Left ventricle myocardium inferior (tissue), 1 donor: ENCODE measurements at regions not wholly inside any gene's neighbourhood (a gene's known extent, or its start where the extent isn't known, plus 50 kb on each side); places are given as distances from the start of the nearest gene placed in this dataset.
"Not testable (repeated sequence)": the region's sequence is repeated elsewhere in the genome, so short reads cannot be mapped to it uniquely, and the experiment has no call there.

Source experiments
- DNase-seq: peaks from one replicate; pipeline ENCODE4 v3.0.0-alpha.2; 2020
- H3K27ac ChIP-seq: fragments of 200-600 bp; replicated peaks from 2 replicates; pipeline ENCODE4 v1.8.0; 2021
- H3K27me3 ChIP-seq: fragments of 200-600 bp; 2 replicates; pipeline ENCODE4 v1.8.0; 2021; ENCODE audit warnings: low read depth
- H3K36me3 ChIP-seq: fragments of 200-600 bp; 2 replicates; pipeline ENCODE4 v1.8.0; 2021
- H3K4me1 ChIP-seq: fragments of 200-600 bp; 2 replicates; pipeline ENCODE4 v1.8.0; 2021
- H3K4me3 ChIP-seq: fragments of 200-600 bp; 2 replicates; pipeline ENCODE4 v1.8.0; 2021; ENCODE audit warnings: mild to moderate bottlenecking, moderate library complexity
- H3K9me3 ChIP-seq: fragments of 200-600 bp; replicated peaks from 2 replicates; pipeline ENCODE4 v1.8.0; 2021
- intact Hi-C: fragments of 100-400 bp; cut with micrococcal nuclease; formaldehyde crosslinking; loops from one replicate; pipeline ENCODE4 v1.11.0; 2022
- TF ChIP-seq, protein P1 (sequence below): fragments of 200-600 bp; IDR thresholded peaks from 2 replicates; pipeline ENCODE4 v1.8.0; 2021; ENCODE audit warnings: antibody characterized with exemption, mild to moderate bottlenecking, borderline replicate concordance
- donor health status: DM: no; HTN: yes; CAD: no; lungs with severe emphysema.

DNA sequence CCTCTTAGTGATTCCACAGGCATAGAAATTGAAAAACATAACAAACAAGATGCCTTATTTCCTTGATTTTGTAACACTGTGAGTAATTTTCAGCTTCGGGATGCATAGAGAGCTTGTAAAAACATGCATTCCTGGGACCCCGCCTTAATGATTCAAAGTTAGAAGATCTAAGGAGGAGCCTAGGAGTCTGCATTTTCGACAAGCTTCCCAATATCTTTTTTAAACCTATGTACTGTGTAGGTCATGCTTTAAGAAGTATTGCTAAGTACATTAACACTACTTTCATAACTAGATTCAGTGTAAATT lies 109.8 kb upstream of the ZNF516 start:
- TF ChIP-seq, protein P1, sequence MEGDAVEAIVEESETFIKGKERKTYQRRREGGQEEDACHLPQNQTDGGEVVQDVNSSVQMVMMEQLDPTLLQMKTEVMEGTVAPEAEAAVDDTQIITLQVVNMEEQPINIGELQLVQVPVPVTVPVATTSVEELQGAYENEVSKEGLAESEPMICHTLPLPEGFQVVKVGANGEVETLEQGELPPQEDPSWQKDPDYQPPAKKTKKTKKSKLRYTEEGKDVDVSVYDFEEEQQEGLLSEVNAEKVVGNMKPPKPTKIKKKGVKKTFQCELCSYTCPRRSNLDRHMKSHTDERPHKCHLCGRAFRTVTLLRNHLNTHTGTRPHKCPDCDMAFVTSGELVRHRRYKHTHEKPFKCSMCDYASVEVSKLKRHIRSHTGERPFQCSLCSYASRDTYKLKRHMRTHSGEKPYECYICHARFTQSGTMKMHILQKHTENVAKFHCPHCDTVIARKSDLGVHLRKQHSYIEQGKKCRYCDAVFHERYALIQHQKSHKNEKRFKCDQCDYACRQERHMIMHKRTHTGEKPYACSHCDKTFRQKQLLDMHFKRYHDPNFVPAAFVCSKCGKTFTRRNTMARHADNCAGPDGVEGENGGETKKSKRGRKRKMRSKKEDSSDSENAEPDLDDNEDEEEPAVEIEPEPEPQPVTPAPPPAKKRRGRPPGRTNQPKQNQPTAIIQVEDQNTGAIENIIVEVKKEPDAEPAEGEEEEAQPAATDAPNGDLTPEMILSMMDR = no peak
- no peak for DNase-seq
- intact Hi-C loops = no loop called here

GRCh38 chr18:76604108-76604934 lies 109.3 kb upstream of the ZNF516 start:
- no peaks in the 10 kb centered on the region for H3K4me1 ChIP-seq
- H3K27me3 ChIP-seq = peaks cover 18% of the 10 kb centered on the region
- no peak overlapping the region for H3K4me3 ChIP-seq
- TF ChIP-seq, protein P1 = no peak
- H3K27ac ChIP-seq = no peak overlapping the region
- DNase-seq = no peak
- H3K9me3 ChIP-seq = no peaks in the 10 kb centered on the region
- intact Hi-C loops = no loop called here
- no peaks in the 10 kb centered on the region for H3K36me3 ChIP-seq

More for the DNA sequence above, 109.8 kb upstream of the ZNF516 start:
- Histone ChIP-seq H3K36me3 (no peaks in the 10 kb centered on the region), H3K27me3 (peaks cover 24% of the 10 kb centered on the region), H3K27ac (no peak overlapping the region), H3K4me3 (no peak overlapping the region), H3K9me3 (no peaks in the 10 kb centered on the region), H3K4me1 (no peaks in the 10 kb centered on the region)

- H3K4me1 ChIP-seq = no peaks in the 10 kb centered on the region
- no peaks in the 10 kb centered on the region for H3K36me3 ChIP-seq
- H3K4me3 ChIP-seq = no peak overlapping the region
- no peaks in the 10 kb centered on the region for H3K9me3 ChIP-seq
- H3K27ac ChIP-seq = no peak overlapping the region
- TF ChIP-seq, protein P1 = no peak
- peaks cover 8% of the 10 kb centered on the region for H3K27me3 ChIP-seq
- DNase-seq = no peak
- intact Hi-C loops = no loop called here
Observed at GRCh38 chr18:76602191-76602590, 107.1 kb upstream of the ZNF516 start.

DNA sequence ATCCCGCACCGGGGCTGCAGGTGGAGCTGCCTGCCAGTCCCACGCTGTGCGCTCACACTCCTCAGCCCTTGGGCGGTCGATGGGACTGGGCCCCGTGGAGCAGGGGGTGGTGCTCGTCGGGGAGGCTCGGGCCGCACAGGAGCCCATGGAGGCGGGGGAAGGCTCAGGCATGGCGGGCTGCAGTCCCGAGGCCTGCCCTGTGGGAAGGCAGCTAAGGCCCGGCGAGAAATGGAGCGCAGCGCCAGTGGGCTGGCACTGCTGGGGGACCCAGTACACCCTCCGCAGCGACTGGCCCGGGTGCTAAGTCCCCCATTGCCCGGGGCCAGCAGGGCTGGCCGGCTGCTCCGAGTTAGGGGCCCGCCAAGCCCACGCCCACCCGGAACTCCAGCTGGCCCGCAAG lies 105.0 kb upstream of the ZNF516 start:
- H3K36me3 ChIP-seq, DNase-seq, H3K27me3 ChIP-seq, H3K9me3 ChIP-seq, H3K27ac ChIP-seq, H3K4me3 ChIP-seq, H3K4me1 ChIP-seq, intact Hi-C loops: not testable (repeated sequence)

DNA sequence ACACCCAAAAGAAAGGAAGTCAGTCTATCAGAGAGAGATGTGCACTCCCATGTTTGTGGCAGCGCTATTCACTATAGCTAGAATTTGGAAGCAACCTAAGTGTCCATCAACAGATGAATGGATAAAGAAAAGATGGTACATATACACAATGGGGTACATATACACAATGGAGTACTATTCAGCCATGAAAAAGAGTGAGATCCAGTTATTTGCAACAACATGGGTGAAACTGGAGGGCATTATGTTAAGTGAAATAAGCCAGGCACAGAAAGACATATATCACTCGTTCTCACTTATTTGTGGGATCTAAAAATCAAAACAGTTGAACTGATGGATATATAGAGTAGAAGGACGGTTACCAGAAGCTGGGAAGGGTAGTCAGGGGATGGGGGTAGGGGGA lies 99.9 kb upstream of the ZNF516 start:
- DNase-seq = no peak
- H3K9me3 ChIP-seq = no peaks in the 10 kb centered on the region
- intact Hi-C loops = no loop called here
- peaks cover 52% of the 10 kb centered on the region for H3K27me3 ChIP-seq
- TF ChIP-seq, protein P1 = no peak
- H3K27ac ChIP-seq = no peak overlapping the region
- no peak overlapping the region for H3K4me3 ChIP-seq
- H3K36me3 ChIP-seq = no peaks in the 10 kb centered on the region
- H3K4me1 ChIP-seq = no peaks in the 10 kb centered on the region

- H3K9me3 ChIP-seq = no peaks in the 10 kb centered on the region
- no peak overlapping the region for H3K4me3 ChIP-seq
- no peak for DNase-seq
- H3K27ac ChIP-seq = no peak overlapping the region
- TF ChIP-seq, protein P1 = no peak
- no peaks in the 10 kb centered on the region for H3K36me3 ChIP-seq
- H3K27me3 ChIP-seq = peaks cover 62% of the 10 kb centered on the region
- intact Hi-C loops = no loop called here
- no peaks in the 10 kb centered on the region for H3K4me1 ChIP-seq
Observed at GRCh38 chr18:76593843-76594242, 98.8 kb upstream of the ZNF516 start.
